Mesothelial cell of epicardium (in vitro differentiated cells): ENCODE measurements at regions not wholly inside any gene's neighbourhood (a gene's known extent, or its start where the extent isn't known, plus 50 kb on each side); places are given as distances from the start of the nearest gene placed in this dataset.

ENCODE experiments used
- DNase-seq, 2 experiments: peaks; one replicate each; pipeline ENCODE4 v3.0.0; 2021; ENCODE audit warnings: low spot score in 2 of 2; ENCODE audit not compliant: unreplicated experiment in 2 of 2
- H3K27ac Mint-ChIP-seq: 2 replicates; pipeline ENCODE4 v1.8.0; 2021; ENCODE audit warnings: mixed read lengths
- H3K27me3 Mint-ChIP-seq: 2 replicates; pipeline ENCODE4 v1.8.0; 2021; ENCODE audit warnings: low read depth, mixed read lengths
- H3K36me3 Mint-ChIP-seq: 2 replicates; pipeline ENCODE4 v1.8.0; 2021; ENCODE audit warnings: mixed read lengths
- H3K4me1 Mint-ChIP-seq: 2 replicates; pipeline ENCODE4 v1.8.0; 2021; ENCODE audit warnings: mixed read lengths
- H3K4me3 Mint-ChIP-seq: 2 replicates; pipeline ENCODE4 v1.8.0; 2021; ENCODE audit warnings: mild to moderate bottlenecking, moderate library complexity, mixed read lengths
- H3K9me3 Mint-ChIP-seq: 2 replicates; pipeline ENCODE4 v1.8.0; 2021; ENCODE audit warnings: mixed read lengths
- TF ChIP-seq, protein P1 (sequence below): fragments of 200-600 bp; sonication (generic); IDR thresholded peaks from one replicate; pipeline ENCODE4 v1.5.0; 2021; ENCODE audit warnings: antibody characterized with exemption; ENCODE audit not compliant: unreplicated experiment

DNA sequence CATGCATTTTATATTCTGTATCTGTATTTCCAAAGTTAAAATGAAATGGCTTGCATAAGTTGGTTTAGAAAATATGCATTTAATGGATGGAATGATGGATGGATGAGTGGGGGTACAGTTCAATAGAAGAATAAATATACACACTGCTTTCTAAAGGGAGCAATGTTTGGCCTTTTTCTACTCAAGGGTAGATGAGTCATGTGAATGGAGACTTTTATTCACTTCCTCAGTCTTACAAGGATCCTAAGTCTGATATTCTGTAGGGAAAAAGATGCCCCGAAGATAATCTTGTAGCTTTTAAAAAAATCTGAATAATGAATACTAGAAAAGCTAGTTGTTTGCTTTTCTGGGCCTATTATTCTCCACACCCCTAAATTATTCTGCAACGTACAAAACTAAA is 2112.1 kb downstream of the MAT2B start:
- no peaks in the 10 kb centered on the region for H3K36me3 Mint-ChIP-seq
- no peak overlapping the region for H3K27ac Mint-ChIP-seq
- H3K9me3 Mint-ChIP-seq = peaks cover 33% of the 10 kb centered on the region
- DNase-seq = no peak
- H3K4me3 Mint-ChIP-seq = no peak overlapping the region
- TF ChIP-seq, protein P1, sequence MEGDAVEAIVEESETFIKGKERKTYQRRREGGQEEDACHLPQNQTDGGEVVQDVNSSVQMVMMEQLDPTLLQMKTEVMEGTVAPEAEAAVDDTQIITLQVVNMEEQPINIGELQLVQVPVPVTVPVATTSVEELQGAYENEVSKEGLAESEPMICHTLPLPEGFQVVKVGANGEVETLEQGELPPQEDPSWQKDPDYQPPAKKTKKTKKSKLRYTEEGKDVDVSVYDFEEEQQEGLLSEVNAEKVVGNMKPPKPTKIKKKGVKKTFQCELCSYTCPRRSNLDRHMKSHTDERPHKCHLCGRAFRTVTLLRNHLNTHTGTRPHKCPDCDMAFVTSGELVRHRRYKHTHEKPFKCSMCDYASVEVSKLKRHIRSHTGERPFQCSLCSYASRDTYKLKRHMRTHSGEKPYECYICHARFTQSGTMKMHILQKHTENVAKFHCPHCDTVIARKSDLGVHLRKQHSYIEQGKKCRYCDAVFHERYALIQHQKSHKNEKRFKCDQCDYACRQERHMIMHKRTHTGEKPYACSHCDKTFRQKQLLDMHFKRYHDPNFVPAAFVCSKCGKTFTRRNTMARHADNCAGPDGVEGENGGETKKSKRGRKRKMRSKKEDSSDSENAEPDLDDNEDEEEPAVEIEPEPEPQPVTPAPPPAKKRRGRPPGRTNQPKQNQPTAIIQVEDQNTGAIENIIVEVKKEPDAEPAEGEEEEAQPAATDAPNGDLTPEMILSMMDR = no peak
- no peaks in the 10 kb centered on the region for H3K27me3 Mint-ChIP-seq
- peaks cover 7% of the 10 kb centered on the region for H3K4me1 Mint-ChIP-seq

DNA sequence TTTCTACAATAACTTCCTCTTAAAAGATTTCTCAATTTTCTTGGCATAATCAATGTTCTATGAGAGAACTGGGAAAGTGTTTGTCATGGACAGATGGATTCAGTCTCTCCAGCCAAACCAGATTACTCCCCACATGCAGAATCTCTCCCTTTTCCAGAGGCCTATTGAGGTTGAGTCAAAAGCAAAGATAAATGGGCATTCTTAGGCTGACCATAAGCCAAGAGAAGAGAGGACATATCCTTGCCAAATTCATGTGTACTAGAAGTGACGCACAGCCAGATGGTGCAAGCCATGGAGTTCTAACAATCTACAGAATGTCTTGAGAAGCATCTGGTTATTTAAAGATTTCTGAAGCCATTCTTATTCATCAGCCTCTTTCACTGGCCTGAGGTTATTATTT is 2115.0 kb downstream of the MAT2B start:
- Mint-ChIP-seq H3K27me3 (no peaks in the 10 kb centered on the region), H3K4me1 (peaks cover 9% of the 10 kb centered on the region), H3K9me3 (peaks cover 24% of the 10 kb centered on the region), H3K4me3 (no peak overlapping the region), H3K36me3 (no peaks in the 10 kb centered on the region), H3K27ac (no peak overlapping the region)
- no peak for DNase-seq
- TF ChIP-seq, protein P1 = no peak

DNA sequence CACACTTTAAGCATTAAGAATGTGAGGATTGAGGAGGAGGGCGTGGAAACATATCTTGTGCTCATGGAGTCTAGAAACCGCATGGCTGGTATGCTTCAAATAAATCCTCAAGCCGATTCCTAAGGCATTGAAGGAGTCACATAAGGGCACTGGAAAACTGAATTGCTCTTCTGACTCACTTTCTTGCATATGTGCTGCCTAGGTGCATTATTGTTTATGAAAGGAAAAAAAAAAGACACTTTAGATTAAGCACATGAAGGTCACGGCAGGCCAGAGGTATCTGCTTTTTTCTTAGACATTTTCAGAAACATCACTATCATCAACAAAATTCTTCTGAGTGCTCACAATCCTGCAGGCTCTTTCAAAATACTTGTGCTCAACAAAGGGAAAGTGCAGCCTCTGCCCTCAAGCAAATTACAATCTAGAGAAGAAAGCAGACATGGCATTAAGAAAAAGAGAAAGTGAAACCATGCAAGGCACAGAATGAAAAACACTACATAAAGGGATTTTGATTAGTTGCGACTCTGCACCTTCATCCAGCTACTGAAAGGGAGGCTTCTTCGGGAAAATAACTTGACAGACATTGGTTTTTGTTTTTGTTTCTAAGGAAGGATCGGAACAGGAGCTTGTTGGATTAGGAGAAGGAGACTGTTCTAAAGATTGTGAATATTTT is 2117.6 kb downstream of the MAT2B start:
- TF ChIP-seq, protein P1 = no peak
- Mint-ChIP-seq H3K4me3 (no peak overlapping the region), H3K9me3 (peaks cover 21% of the 10 kb centered on the region), H3K4me1 (peaks cover 10% of the 10 kb centered on the region), H3K27ac (no peak overlapping the region), H3K36me3 (no peaks in the 10 kb centered on the region), H3K27me3 (no peaks in the 10 kb centered on the region)
- no peak for DNase-seq

DNA sequence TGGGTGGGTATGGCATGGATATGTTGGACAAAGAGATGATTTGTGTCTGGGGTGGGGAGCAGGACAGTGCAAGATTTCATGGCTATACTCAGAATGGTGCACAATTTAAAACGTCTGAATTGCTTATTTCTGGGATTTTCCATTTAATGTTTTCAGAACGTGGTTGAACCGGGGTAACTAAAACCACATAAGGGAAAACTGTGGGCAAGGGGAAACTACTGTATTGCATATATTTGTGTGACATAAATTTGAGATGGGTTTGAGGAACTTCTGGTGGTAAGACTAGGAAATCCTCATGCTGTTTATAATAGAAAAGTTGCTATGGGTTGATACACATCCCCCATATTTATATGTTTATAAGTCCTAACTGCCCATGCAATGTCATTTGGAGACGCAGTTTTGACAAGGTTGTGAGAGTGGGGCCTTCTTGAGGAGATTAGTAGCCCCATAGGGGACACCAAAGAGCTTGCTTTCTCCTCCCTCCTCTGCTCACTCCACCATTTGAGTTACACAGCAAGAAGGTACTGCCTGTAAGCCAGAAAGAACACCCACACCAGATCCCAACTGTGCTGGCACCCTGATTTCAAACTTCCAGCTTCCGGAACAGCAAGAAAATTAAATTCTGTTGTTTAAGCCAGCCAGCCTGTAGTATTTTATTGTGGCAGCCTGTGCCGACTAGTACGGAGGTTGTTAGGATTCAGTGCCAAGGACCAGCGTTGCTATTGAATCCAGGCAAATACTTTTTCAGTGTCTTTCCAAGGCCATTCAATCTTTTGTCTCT is 2118.9 kb downstream of the MAT2B start:
- DNase-seq = no peak
- no peaks in the 10 kb centered on the region for H3K36me3 Mint-ChIP-seq
- H3K4me1 Mint-ChIP-seq = peaks cover 10% of the 10 kb centered on the region
- no peak overlapping the region for H3K4me3 Mint-ChIP-seq
- TF ChIP-seq, protein P1 = no peak
- no peak overlapping the region for H3K27ac Mint-ChIP-seq
- H3K27me3 Mint-ChIP-seq = no peaks in the 10 kb centered on the region
- H3K9me3 Mint-ChIP-seq = peaks cover 21% of the 10 kb centered on the region

DNA sequence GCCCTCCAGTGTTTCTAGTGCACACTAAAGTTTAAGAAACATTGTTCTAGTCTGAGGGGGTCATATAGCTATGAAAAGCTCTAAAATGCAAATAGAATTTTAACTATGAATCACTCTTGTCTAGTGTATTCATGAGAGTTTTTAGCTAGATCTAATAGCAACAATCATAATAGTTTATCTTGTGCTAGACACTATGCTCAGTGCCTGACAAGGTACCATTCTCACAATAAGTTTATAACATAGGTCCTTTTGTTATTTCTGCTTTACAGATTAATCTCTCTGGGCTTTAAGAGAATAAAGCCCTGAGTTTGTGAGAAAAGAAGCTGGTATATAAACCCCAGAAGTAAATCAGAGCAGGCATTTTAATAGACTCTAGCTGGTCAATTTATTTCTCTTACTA is 2120.7 kb downstream of the MAT2B start:
- peaks cover 13% of the 10 kb centered on the region for H3K9me3 Mint-ChIP-seq
- H3K4me3 Mint-ChIP-seq = no peak overlapping the region
- peaks cover 1% of the 10 kb centered on the region for H3K27me3 Mint-ChIP-seq
- H3K36me3 Mint-ChIP-seq = no peaks in the 10 kb centered on the region
- no peak overlapping the region for H3K27ac Mint-ChIP-seq
- TF ChIP-seq, protein P1 = no peak
- DNase-seq = no peak
- peaks cover 15% of the 10 kb centered on the region for H3K4me1 Mint-ChIP-seq
